Vagina (tissue), 2 donors: ENCODE measurements at regions not wholly inside any gene's neighbourhood (a gene's known extent, or its start where the extent isn't known, plus 50 kb on each side); places are given as distances from the start of the nearest gene placed in this dataset.

ENCODE experiments used
- POLR2A ChIP-seq, 2 donors: fragments of 450-650 bp; IDR thresholded peaks; one replicate each; pipeline ENCODE4 v1.6.1; 2017; ENCODE audit warnings: antibody characterized with exemption in 2 of 2, mild to moderate bottlenecking in 2 of 2, moderate library complexity in 2 of 2
- POLR2AphosphoS5 ChIP-seq, 2 donors: sonication (generic); formaldehyde crosslinking; IDR thresholded peaks; one replicate each; pipeline ENCODE4 v1.9.0; 2017; ENCODE audit warnings: antibody characterized with exemption in 2 of 2, mild to moderate bottlenecking in 2 of 2, low read depth in 1 of 2; ENCODE audit not compliant: insufficient read depth in 1 of 2
- TF ChIP-seq, protein P1 (sequence below), 3 experiments: fragments of 450-650 bp in 2 of 3; fragments of 200-600 bp in 1 of 3; sonication (generic) in 1 of 3; IDR thresholded peaks; one replicate each; pipeline ENCODE4 v1.5.1; 2017 to 2019; ENCODE audit warnings: antibody characterized with exemption in 3 of 3, mild to moderate bottlenecking in 2 of 3, moderate library complexity in 2 of 3

DNA sequence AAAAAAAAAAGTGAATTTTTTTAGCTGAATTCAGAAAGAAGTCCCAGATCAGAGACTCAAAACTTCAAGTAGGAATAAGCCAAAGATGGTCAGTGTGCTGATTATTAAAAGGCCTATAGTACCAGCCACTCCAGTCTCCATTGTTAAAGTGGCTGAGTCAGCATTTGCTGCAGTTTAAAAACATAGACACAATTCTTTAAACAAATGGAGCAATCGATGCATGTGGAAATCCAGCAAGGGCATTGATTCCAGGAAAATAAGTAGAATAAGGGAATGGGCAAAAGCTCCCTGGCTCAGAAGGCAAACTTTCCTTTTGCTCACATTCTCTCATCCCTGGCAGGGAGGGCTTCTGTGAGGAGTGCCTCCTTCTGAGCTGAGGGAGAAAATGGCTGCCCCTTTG, 317.6 kb downstream of the LRIG3 start:
- TF ChIP-seq, protein P1, sequence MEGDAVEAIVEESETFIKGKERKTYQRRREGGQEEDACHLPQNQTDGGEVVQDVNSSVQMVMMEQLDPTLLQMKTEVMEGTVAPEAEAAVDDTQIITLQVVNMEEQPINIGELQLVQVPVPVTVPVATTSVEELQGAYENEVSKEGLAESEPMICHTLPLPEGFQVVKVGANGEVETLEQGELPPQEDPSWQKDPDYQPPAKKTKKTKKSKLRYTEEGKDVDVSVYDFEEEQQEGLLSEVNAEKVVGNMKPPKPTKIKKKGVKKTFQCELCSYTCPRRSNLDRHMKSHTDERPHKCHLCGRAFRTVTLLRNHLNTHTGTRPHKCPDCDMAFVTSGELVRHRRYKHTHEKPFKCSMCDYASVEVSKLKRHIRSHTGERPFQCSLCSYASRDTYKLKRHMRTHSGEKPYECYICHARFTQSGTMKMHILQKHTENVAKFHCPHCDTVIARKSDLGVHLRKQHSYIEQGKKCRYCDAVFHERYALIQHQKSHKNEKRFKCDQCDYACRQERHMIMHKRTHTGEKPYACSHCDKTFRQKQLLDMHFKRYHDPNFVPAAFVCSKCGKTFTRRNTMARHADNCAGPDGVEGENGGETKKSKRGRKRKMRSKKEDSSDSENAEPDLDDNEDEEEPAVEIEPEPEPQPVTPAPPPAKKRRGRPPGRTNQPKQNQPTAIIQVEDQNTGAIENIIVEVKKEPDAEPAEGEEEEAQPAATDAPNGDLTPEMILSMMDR (IDR thresholded peaks at IDR 0.05): no peak
- no peak for TF ChIP-seq POLR2A (IDR thresholded peaks at IDR 0.05)
- TF ChIP-seq POLR2AphosphoS5 (IDR thresholded peaks at IDR 0.05; ENCODE audit: insufficient read depth in 1 of 2, low read depth in 1 of 2): no peak
